ENCODE measurements at regions not wholly inside any gene's neighbourhood (a gene's known extent, or its start where the extent isn't known, plus 50 kb on each side); places are given as distances from the start of the nearest gene placed in this dataset.

- no peak for TF ChIP-seq CTCF (IDR thresholded peaks at IDR 0.05; ENCODE audit: poor library complexity, severe bottlenecking)
- no peak for TF ChIP-seq EZH2 (IDR thresholded peaks at IDR 0.05; ENCODE audit: borderline replicate concordance, insufficient read depth, low read length, poor library complexity, severe bottlenecking)
- no peak for TF ChIP-seq RAD21 (conservative IDR thresholded peaks at IDR 0.05)
Observed at GRCh38 chr2:103982691-103983090, 871.2 kb upstream of the POU3F3 start.
